ENCODE measurements at regions not wholly inside any gene's neighbourhood (a gene's known extent, or its start where the extent isn't known, plus 50 kb on each side); places are given as distances from the start of the nearest gene placed in this dataset.

DNA sequence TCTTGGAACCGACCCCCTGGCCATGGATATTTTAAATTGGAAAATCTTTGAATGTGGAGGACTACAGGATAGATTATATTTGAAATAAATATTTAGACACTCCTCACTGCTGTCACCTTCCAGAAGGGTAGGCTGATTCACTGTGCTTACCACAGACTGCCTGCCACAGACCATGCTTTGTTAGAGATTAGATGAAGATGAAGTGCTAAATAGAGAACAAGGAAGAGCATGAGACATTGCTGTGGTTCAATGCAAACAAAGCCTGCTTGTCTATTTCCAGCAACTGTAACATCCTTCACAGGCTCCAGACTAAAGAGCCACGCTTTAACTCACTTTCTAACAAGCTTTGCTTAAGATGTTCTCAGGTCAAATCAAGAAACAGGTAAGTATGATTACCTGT is 81.0 kb upstream of the TMEM17 start:
- CTCF ChIA-PET = interaction anchor here (0.7 to 1.0 kb wide), 2 partner anchors 16 to 159 kb away, joined by 3 read pairs; no protein-coding TSS in a partner anchor
- WGBS (ENCODE audit: insufficient coverage, insufficient replicate concordance, low lambda C conversion rate, missing lambda C conversion rate) = 7% methylated on average over 2 of the region's 2 CpGs
- no peaks in the 10 kb centered on the region for H4K20me1 ChIP-seq (ENCODE audit: control insufficient read depth, insufficient read depth)
- H3K9ac ChIP-seq (ENCODE audit: control insufficient read depth, insufficient read depth, low read length) = no peak overlapping the region
- in situ Hi-C loops (cut with MboI) = no loop called here
- H3K9me3 ChIP-seq (replicated peaks; ENCODE audit: control insufficient read depth, insufficient read depth, low read length) = no peaks in the 10 kb centered on the region; the same call in 2 of the 3 replicates
- H3K4me2 ChIP-seq (ENCODE audit: control insufficient read depth, insufficient read depth) = no peak overlapping the region
- H2AFZ ChIP-seq (ENCODE audit: control insufficient read depth, low read depth, low read length) = no peak overlapping the region
- FAIRE-seq (no peak), ATAC-seq (peak; percentile 69), DNase-seq (ENCODE audit: low read depth, low spot score) (peak; percentile 32)
- no peaks in the 10 kb centered on the region for H3K36me3 ChIP-seq (ENCODE audit: control insufficient read depth in 2 of 2, insufficient read depth in 2 of 2, low read length in 1 of 2)
- H3K27ac ChIP-seq (ENCODE audit: control insufficient read depth, insufficient read depth) = no peak overlapping the region
- no peaks in the 10 kb centered on the region for H3K4me1 ChIP-seq (ENCODE audit: control insufficient read depth, insufficient read depth, low read length)
- no peaks in the 10 kb centered on the region for H3K79me2 ChIP-seq (ENCODE audit: control insufficient read depth, insufficient read depth, low read length)
- POLR2A ChIA-PET = no interaction called here
- H3K27me3 ChIP-seq (replicated peaks in 1 of 2; ENCODE audit: control insufficient read depth in 2 of 2, insufficient read depth in 2 of 2, low read length in 1 of 2) = no peaks in the 10 kb centered on the region
- H3K4me3 ChIP-seq = no peak overlapping the region
- TF ChIP-seq IKZF2 (IDR thresholded peaks at IDR 0.05) (peak in 1 of 2 experiments; percentile 24; a peak in 2 of 4 replicates), PAX8 (IDR thresholded peaks at IDR 0.05) (no peak), SPI1 (IDR thresholded peaks at IDR 0.05; ENCODE audit: borderline replicate concordance, insufficient read depth, low read depth, low read length) (peak; percentile 2; the same call in 1 of the 2 replicates), RUNX3 (IDR thresholded peaks at IDR 0.05; ENCODE audit: low read length) (peak; percentile 69), EP300 (IDR thresholded peaks at IDR 0.05; ENCODE audit: borderline replicate concordance in 1 of 2, control insufficient read depth in 1 of 2, low read depth in 2 of 2, low read length in 2 of 2) (peak in 1 of 2 experiments; percentile 21; a peak in 1 of 4 replicates), CHD2 (IDR thresholded peaks at IDR 0.05; ENCODE audit: borderline replicate concordance, low read depth, low read length) (no peak), ATF7 (IDR thresholded peaks at IDR 0.05; ENCODE audit: low read depth) (peak; percentile 35; the same call in 1 of the 2 replicates), SRF (IDR thresholded peaks at IDR 0.05; ENCODE audit: low read depth in 2 of 2, low read length in 2 of 2) (no peak), IRF4 (IDR thresholded peaks at IDR 0.05; ENCODE audit: low read depth, low read length) (no peak), RFX5 (IDR thresholded peaks at IDR 0.05; ENCODE audit: low read depth, low read length) (no peak), MTA2 (IDR thresholded peaks at IDR 0.05; ENCODE audit: low read depth) (0 out of 2 replicates have a peak, but pooled peaks have one; percentile 37), MEF2B (IDR thresholded peaks at IDR 0.05; ENCODE audit: partially characterized antibody, poor library complexity, severe bottlenecking) (peak; percentile 45)
- TF ChIP-seq, protein P1, sequence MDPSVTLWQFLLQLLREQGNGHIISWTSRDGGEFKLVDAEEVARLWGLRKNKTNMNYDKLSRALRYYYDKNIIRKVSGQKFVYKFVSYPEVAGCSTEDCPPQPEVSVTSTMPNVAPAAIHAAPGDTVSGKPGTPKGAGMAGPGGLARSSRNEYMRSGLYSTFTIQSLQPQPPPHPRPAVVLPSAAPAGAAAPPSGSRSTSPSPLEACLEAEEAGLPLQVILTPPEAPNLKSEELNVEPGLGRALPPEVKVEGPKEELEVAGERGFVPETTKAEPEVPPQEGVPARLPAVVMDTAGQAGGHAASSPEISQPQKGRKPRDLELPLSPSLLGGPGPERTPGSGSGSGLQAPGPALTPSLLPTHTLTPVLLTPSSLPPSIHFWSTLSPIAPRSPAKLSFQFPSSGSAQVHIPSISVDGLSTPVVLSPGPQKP (IDR thresholded peaks at IDR 0.05; ENCODE audit: low read depth, low read length) = no peak
- TF ChIP-seq, protein P2, sequence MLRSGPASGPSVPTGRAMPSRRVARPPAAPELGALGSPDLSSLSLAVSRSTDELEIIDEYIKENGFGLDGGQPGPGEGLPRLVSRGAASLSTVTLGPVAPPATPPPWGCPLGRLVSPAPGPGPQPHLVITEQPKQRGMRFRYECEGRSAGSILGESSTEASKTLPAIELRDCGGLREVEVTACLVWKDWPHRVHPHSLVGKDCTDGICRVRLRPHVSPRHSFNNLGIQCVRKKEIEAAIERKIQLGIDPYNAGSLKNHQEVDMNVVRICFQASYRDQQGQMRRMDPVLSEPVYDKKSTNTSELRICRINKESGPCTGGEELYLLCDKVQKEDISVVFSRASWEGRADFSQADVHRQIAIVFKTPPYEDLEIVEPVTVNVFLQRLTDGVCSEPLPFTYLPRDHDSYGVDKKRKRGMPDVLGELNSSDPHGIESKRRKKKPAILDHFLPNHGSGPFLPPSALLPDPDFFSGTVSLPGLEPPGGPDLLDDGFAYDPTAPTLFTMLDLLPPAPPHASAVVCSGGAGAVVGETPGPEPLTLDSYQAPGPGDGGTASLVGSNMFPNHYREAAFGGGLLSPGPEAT (IDR thresholded peaks at IDR 0.05; ENCODE audit: low read depth) = no peak
- no TSS peak for BruUV-seq (replicated peaks)
- intact Hi-C loops (cut with micrococcal nuclease; ENCODE audit: unreplicated experiment) = no loop called here
- SMC1A ChIA-PET (ENCODE audit: uncharacterized antibody, unreplicated experiment) = interaction anchor here (0.7 to 0.9 kb wide), 3 partner anchors 15 to 186 kb away, joined by 3 read pairs; no protein-coding TSS in a partner anchor
- RAD21 ChIA-PET (ENCODE audit: unreplicated experiment) = interaction anchor here (1.1 kb wide), 1 partner anchor 12 kb away, joined by 3 read pairs; no protein-coding TSS in a partner anchor

Measured in GM12878 (cell line).